HG03103 (cell line): ENCODE measurements at regions not wholly inside any gene's neighbourhood (a gene's known extent, or its start where the extent isn't known, plus 50 kb on each side); places are given as distances from the start of the nearest gene placed in this dataset.
"Not testable (repeated sequence)": the region's sequence is repeated elsewhere in the genome, so short reads cannot be mapped to it uniquely, and the experiment has no call there.

Experiments used
- ATAC-seq: cut with Tn5 transposase; IDR thresholded peaks from one replicate; pipeline ENCODE4 v1.9.1; 2021; ENCODE audit warnings: low read depth; ENCODE audit not compliant: unreplicated experiment

GRCh38 chr6:144507772-144508312 lies 222.7 kb downstream of the UTRN start:
- not testable (repeated sequence) for ATAC-seq

- ATAC-seq = no peak
Observed at GRCh38 chr6:144510859-144511258, 225.7 kb downstream of the UTRN start.

GRCh38 chr6:144515761-144516160 lies 230.6 kb downstream of the UTRN start:
- no peak for ATAC-seq

GRCh38 chr6:144519426-144519825 lies 234.3 kb downstream of the UTRN start:
- ATAC-seq = no peak

- no peak for ATAC-seq
Observed at GRCh38 chr6:144528743-144529425, 243.7 kb downstream of the UTRN start.

GRCh38 chr6:144530118-144530517 lies 245.0 kb downstream of the UTRN start:
- no peak for ATAC-seq

- ATAC-seq = not testable (repeated sequence)
Observed at GRCh38 chr6:144532238-144532637, 247.1 kb downstream of the UTRN start.

- no peak for ATAC-seq
Observed at GRCh38 chr6:144534180-144534579, 249.0 kb downstream of the UTRN start.

GRCh38 chr6:144535630-144536029 lies 250.5 kb downstream of the UTRN start:
- ATAC-seq = no peak

GRCh38 chr6:144536079-144536478 lies 250.9 kb downstream of the UTRN start:
- ATAC-seq = no peak

GRCh38 chr6:144543006-144543871 lies 258.1 kb downstream of the UTRN start:
- no peak for ATAC-seq

- ATAC-seq = no peak
Observed at GRCh38 chr6:144544266-144544830, 259.2 kb downstream of the UTRN start.

- ATAC-seq = no peak
Observed at GRCh38 chr6:144546807-144547206, 261.7 kb downstream of the UTRN start.

GRCh38 chr6:144547409-144547808 lies 262.3 kb downstream of the UTRN start:
- no peak for ATAC-seq

GRCh38 chr6:144548536-144548935 lies 263.4 kb downstream of the UTRN start:
- ATAC-seq = no peak

- no peak for ATAC-seq
Observed at GRCh38 chr6:144549837-144550747, 265.0 kb downstream of the UTRN start.

GRCh38 chr6:144551339-144551738 lies 266.2 kb downstream of the UTRN start:
- no peak for ATAC-seq

- no peak for ATAC-seq
Observed at GRCh38 chr6:144555066-144555465, 269.9 kb downstream of the UTRN start.

- no peak for ATAC-seq
Observed at GRCh38 chr6:144559865-144560593, 274.9 kb downstream of the UTRN start.
